ENCODE measurements at regions not wholly inside any gene's neighbourhood (a gene's known extent, or its start where the extent isn't known, plus 50 kb on each side); places are given as distances from the start of the nearest gene placed in this dataset.
"Not testable (repeated sequence)": the region's sequence is repeated elsewhere in the genome, so short reads cannot be mapped to it uniquely, and the experiment has no call there.

- no peaks in the 10 kb centered on the region for H3K36me3 Mint-ChIP-seq (ENCODE audit: low read depth)
- no peaks in the 10 kb centered on the region for H3K4me1 Mint-ChIP-seq
- H3K9me3 ChIP-seq (ENCODE audit: control insufficient read depth, low read length, poor library complexity, severe bottlenecking): no peaks in the 10 kb centered on the region
- H3K27me3 Mint-ChIP-seq: no peaks in the 10 kb centered on the region
- ATAC-seq (no peak), DNase-seq (no peak)
- no peak overlapping the region for H3K27ac Mint-ChIP-seq
- no peak overlapping the region for H3K4me3 Mint-ChIP-seq
Observed at GRCh38 chr5:30523061-30523460, 670.4 kb upstream of the CDH6 start.

GRCh38 chr5:30505014-30505886, 688.2 kb upstream of the CDH6 start:
- no peaks in the 10 kb centered on the region for H3K9me3 ChIP-seq (ENCODE audit: control insufficient read depth, low read length, poor library complexity, severe bottlenecking)
- Mint-ChIP-seq H3K36me3 (ENCODE audit: low read depth) (no peaks in the 10 kb centered on the region), H3K27ac (no peak overlapping the region), H3K27me3 (no peaks in the 10 kb centered on the region), H3K4me1 (no peaks in the 10 kb centered on the region), H3K4me3 (no peak overlapping the region)
- ATAC-seq (no peak), DNase-seq (no peak)

- ATAC-seq: no peak
- H3K4me3 Mint-ChIP-seq: no peak overlapping the region
- no peaks in the 10 kb centered on the region for H3K36me3 Mint-ChIP-seq (ENCODE audit: low read depth)
- no peaks in the 10 kb centered on the region for H3K27me3 Mint-ChIP-seq
- H3K4me1 Mint-ChIP-seq: no peaks in the 10 kb centered on the region
- no peak for DNase-seq
- no peak overlapping the region for H3K27ac Mint-ChIP-seq
- no peaks in the 10 kb centered on the region for H3K9me3 ChIP-seq (ENCODE audit: control insufficient read depth, low read length, poor library complexity, severe bottlenecking)
Observed at GRCh38 chr5:30502277-30502676, 691.2 kb upstream of the CDH6 start.

GRCh38 chr5:30501065-30501464, 692.4 kb upstream of the CDH6 start:
- H3K4me3 Mint-ChIP-seq: no peak overlapping the region
- no peak for DNase-seq
- no peaks in the 10 kb centered on the region for H3K4me1 Mint-ChIP-seq
- H3K27me3 Mint-ChIP-seq: no peaks in the 10 kb centered on the region
- no peak for ATAC-seq
- H3K27ac Mint-ChIP-seq: no peak overlapping the region
- no peaks in the 10 kb centered on the region for H3K36me3 Mint-ChIP-seq (ENCODE audit: low read depth)
- no peaks in the 10 kb centered on the region for H3K9me3 ChIP-seq (ENCODE audit: control insufficient read depth, low read length, poor library complexity, severe bottlenecking)

GRCh38 chr5:30500513-30500912, 693.0 kb upstream of the CDH6 start:
- DNase-seq (no peak), ATAC-seq (no peak)
- Mint-ChIP-seq H3K27me3 (no peaks in the 10 kb centered on the region), H3K27ac (no peak overlapping the region), H3K4me3 (no peak overlapping the region), H3K36me3 (ENCODE audit: low read depth) (no peaks in the 10 kb centered on the region), H3K4me1 (no peaks in the 10 kb centered on the region)
- no peaks in the 10 kb centered on the region for H3K9me3 ChIP-seq (ENCODE audit: control insufficient read depth, low read length, poor library complexity, severe bottlenecking)

- Mint-ChIP-seq H3K4me1 (no peaks in the 10 kb centered on the region), H3K36me3 (ENCODE audit: low read depth) (no peaks in the 10 kb centered on the region), H3K27ac (no peak overlapping the region), H3K27me3 (no peaks in the 10 kb centered on the region), H3K4me3 (no peak overlapping the region)
- no peaks in the 10 kb centered on the region for H3K9me3 ChIP-seq (ENCODE audit: control insufficient read depth, low read length, poor library complexity, severe bottlenecking)
- DNase-seq: no peak
- ATAC-seq: no peak
Observed at GRCh38 chr5:30499402-30499801, 694.1 kb upstream of the CDH6 start.

GRCh38 chr5:30498972-30499371, 694.5 kb upstream of the CDH6 start:
- Mint-ChIP-seq H3K4me1 (no peaks in the 10 kb centered on the region), H3K27me3 (no peaks in the 10 kb centered on the region), H3K4me3 (no peak overlapping the region), H3K27ac (no peak overlapping the region), H3K36me3 (ENCODE audit: low read depth) (no peaks in the 10 kb centered on the region)
- ATAC-seq (no peak), DNase-seq (no peak)
- H3K9me3 ChIP-seq (ENCODE audit: control insufficient read depth, low read length, poor library complexity, severe bottlenecking): no peaks in the 10 kb centered on the region

GRCh38 chr5:30498509-30498908, 695.0 kb upstream of the CDH6 start:
- DNase-seq; ATAC-seq; H3K9me3 ChIP-seq (ENCODE audit: control insufficient read depth, low read length, poor library complexity, severe bottlenecking); H3K4me3 Mint-ChIP-seq; H3K4me1 Mint-ChIP-seq; H3K27me3 Mint-ChIP-seq; H3K27ac Mint-ChIP-seq; H3K36me3 Mint-ChIP-seq (ENCODE audit: low read depth): not testable (repeated sequence)

- not testable (repeated sequence) for DNase-seq, ATAC-seq, H3K4me3 Mint-ChIP-seq
Observed at GRCh38 chr5:30494113-30494512, 699.4 kb upstream of the CDH6 start.

GRCh38 chr5:30479104-30479503, 714.4 kb upstream of the CDH6 start:
- DNase-seq: no peak
- ATAC-seq: no peak
- H3K9me3 ChIP-seq (ENCODE audit: control insufficient read depth, low read length, poor library complexity, severe bottlenecking): no peaks in the 10 kb centered on the region
- no peak overlapping the region for H3K27ac Mint-ChIP-seq
- H3K4me1 Mint-ChIP-seq: no peaks in the 10 kb centered on the region
- H3K27me3 Mint-ChIP-seq: no peaks in the 10 kb centered on the region
- no peak overlapping the region for H3K4me3 Mint-ChIP-seq
- H3K36me3 Mint-ChIP-seq (ENCODE audit: low read depth): no peaks in the 10 kb centered on the region

More at GRCh38 chr5:30494113-30494512, 699.4 kb upstream of the CDH6 start:
- H3K9me3 ChIP-seq (ENCODE audit: control insufficient read depth, low read length, poor library complexity, severe bottlenecking); H3K36me3 Mint-ChIP-seq (ENCODE audit: low read depth); H3K4me1 Mint-ChIP-seq; H3K27me3 Mint-ChIP-seq; H3K27ac Mint-ChIP-seq: not testable (repeated sequence)

- no peak for ATAC-seq
- H3K4me1 Mint-ChIP-seq: no peaks in the 10 kb centered on the region
- no peak for DNase-seq
- H3K9me3 ChIP-seq (ENCODE audit: control insufficient read depth, low read length, poor library complexity, severe bottlenecking): no peaks in the 10 kb centered on the region
- no peak overlapping the region for H3K4me3 Mint-ChIP-seq
- H3K27ac Mint-ChIP-seq: no peak overlapping the region
- no peaks in the 10 kb centered on the region for H3K27me3 Mint-ChIP-seq
- H3K36me3 Mint-ChIP-seq (ENCODE audit: low read depth): no peaks in the 10 kb centered on the region
Observed at GRCh38 chr5:30475429-30475828, 718.1 kb upstream of the CDH6 start.

- DNase-seq: no peak
- Mint-ChIP-seq H3K27ac (no peak overlapping the region), H3K4me3 (no peak overlapping the region)
Observed at GRCh38 chr5:30469691-30470090, 723.8 kb upstream of the CDH6 start.

GRCh38 chr5:30458681-30459080, 734.8 kb upstream of the CDH6 start:
- Mint-ChIP-seq H3K27ac (no peak overlapping the region), H3K36me3 (ENCODE audit: low read depth) (no peaks in the 10 kb centered on the region), H3K4me1 (no peaks in the 10 kb centered on the region), H3K27me3 (no peaks in the 10 kb centered on the region), H3K4me3 (no peak overlapping the region)
- no peak for ATAC-seq
- DNase-seq: no peak
- H3K9me3 ChIP-seq (ENCODE audit: control insufficient read depth, low read length, poor library complexity, severe bottlenecking): no peaks in the 10 kb centered on the region

More at GRCh38 chr5:30469691-30470090, 723.8 kb upstream of the CDH6 start:
- H3K9me3 ChIP-seq (ENCODE audit: control insufficient read depth, low read length, poor library complexity, severe bottlenecking): no peaks in the 10 kb centered on the region
- Mint-ChIP-seq H3K27me3 (no peaks in the 10 kb centered on the region), H3K4me1 (no peaks in the 10 kb centered on the region), H3K36me3 (ENCODE audit: low read depth) (no peaks in the 10 kb centered on the region)
- no peak for ATAC-seq

- not testable (repeated sequence) for DNase-seq; H3K27ac Mint-ChIP-seq; ATAC-seq; H3K9me3 ChIP-seq (ENCODE audit: control insufficient read depth, low read length, poor library complexity, severe bottlenecking); H3K36me3 Mint-ChIP-seq (ENCODE audit: low read depth); H3K27me3 Mint-ChIP-seq; H3K4me3 Mint-ChIP-seq; H3K4me1 Mint-ChIP-seq
Observed at GRCh38 chr5:30455484-30455883, 738.0 kb upstream of the CDH6 start.
